ENCODE measurements at regions not wholly inside any gene's neighbourhood (a gene's known extent, or its start where the extent isn't known, plus 50 kb on each side); places are given as distances from the start of the nearest gene placed in this dataset.
"Not testable (repeated sequence)": the region's sequence is repeated elsewhere in the genome, so short reads cannot be mapped to it uniquely, and the experiment has no call there.

- not testable (repeated sequence) for DNase-seq (ENCODE audit: low read depth)
Measured at GRCh38 chr5:36782612-36783011, 94.0 kb upstream of the NIPBL start.

GRCh38 chr5:36786448-36787012, 90.0 kb upstream of the NIPBL start:
- DNase-seq (ENCODE audit: low read depth) = no peak

- no peak for DNase-seq (ENCODE audit: low read depth)
Measured at GRCh38 chr5:36787365-36788093, 89.0 kb upstream of the NIPBL start.

- DNase-seq (ENCODE audit: low read depth) = no peak
Measured at GRCh38 chr5:36790847-36791246, 85.7 kb upstream of the NIPBL start.

GRCh38 chr5:36792560-36793180, 83.9 kb upstream of the NIPBL start:
- DNase-seq (ENCODE audit: low read depth) = no peak

- no peak for DNase-seq (ENCODE audit: low read depth)
Measured at GRCh38 chr5:36795366-36795765, 81.2 kb upstream of the NIPBL start.

GRCh38 chr5:36796155-36796554, 80.4 kb upstream of the NIPBL start:
- no peak for DNase-seq (ENCODE audit: low read depth)

- no peak for DNase-seq (ENCODE audit: low read depth)
Measured at GRCh38 chr5:36801523-36801922, 75.0 kb upstream of the NIPBL start.

GRCh38 chr5:36802187-36802586, 74.4 kb upstream of the NIPBL start:
- DNase-seq (ENCODE audit: low read depth) = no peak

- not testable (repeated sequence) for DNase-seq (ENCODE audit: low read depth)
Measured at GRCh38 chr5:36813249-36813648, 63.3 kb upstream of the NIPBL start.

GRCh38 chr5:36815871-36816270, 60.7 kb upstream of the NIPBL start:
- DNase-seq (ENCODE audit: low read depth) = no peak

GRCh38 chr5:36820900-36821299, 55.7 kb upstream of the NIPBL start:
- no peak for DNase-seq (ENCODE audit: low read depth)

GRCh38 chr5:36826694-36827093, 49.9 kb upstream of the NIPBL start:
- DNase-seq (ENCODE audit: low read depth) = no peak

Measured in stimulated activated CD8-positive, alpha-beta memory T cell treated with anti-CD3 and anti-CD28 coated beads, Interleukin-15, amount 100 ng/mL, for 1 hour (primary cell).